Testis (tissue), 2 donors: ENCODE measurements at regions not wholly inside any gene's neighbourhood (a gene's known extent, or its start where the extent isn't known, plus 50 kb on each side); places are given as distances from the start of the nearest gene placed in this dataset.

Source experiments
- CTCF ChIP-seq, 3 experiments: fragments of 450-650 bp in 2 of 3; fragments of 200-600 bp in 1 of 3; sonication (generic) in 1 of 3; IDR thresholded peaks; one replicate each; pipeline ENCODE4 v1.5.1; 2016 to 2019; ENCODE audit warnings: antibody characterized with exemption in 3 of 3, mild to moderate bottlenecking in 2 of 3, moderate library complexity in 1 of 3
- POLR2A ChIP-seq: fragments of 450-650 bp; IDR thresholded peaks from one replicate; pipeline ENCODE4 v1.6.1; 2017; ENCODE audit warnings: antibody characterized with exemption, mild to moderate bottlenecking, moderate library complexity

- TF ChIP-seq CTCF (IDR thresholded peaks at IDR 0.05) (no peak), POLR2A (no peak)
These were observed 127.1 kb upstream of the ZFP64 start for GRCh38 chr20:52318651-52319050.
